ENCODE measurements at regions not wholly inside any gene's neighbourhood (a gene's known extent, or its start where the extent isn't known, plus 50 kb on each side); places are given as distances from the start of the nearest gene placed in this dataset.

- Histone ChIP-seq H3K27me3 (replicated peaks; ENCODE audit: control insufficient read depth, insufficient read depth, low read length, poor library complexity, severe bottlenecking) (peaks cover 3% of the 10 kb centered on the region), H3K27ac (ENCODE audit: insufficient read depth, low read length, poor library complexity, severe bottlenecking) (no peak overlapping the region), H3K36me3 (ENCODE audit: control insufficient read depth, insufficient read depth, low read length) (no peaks in the 10 kb centered on the region), H3K4me1 (ENCODE audit: control insufficient read depth, insufficient read depth, low read length, poor library complexity, severe bottlenecking) (no peaks in the 10 kb centered on the region), H3K9me3 (ENCODE audit: control insufficient read depth, low read length) (no peaks in the 10 kb centered on the region), H3K4me3 (ENCODE audit: insufficient read depth, low read depth, low read length, poor library complexity, severe bottlenecking) (no peak overlapping the region)
- no peak for DNase-seq
Observed at GRCh38 chr16:86244158-86244557, 266.2 kb upstream of the FOXF1 start.

GRCh38 chr16:86244936-86245335, 265.4 kb upstream of the FOXF1 start:
- Histone ChIP-seq H3K9me3 (ENCODE audit: control insufficient read depth, low read length) (no peaks in the 10 kb centered on the region), H3K27ac (ENCODE audit: insufficient read depth, low read length, poor library complexity, severe bottlenecking) (no peak overlapping the region), H3K4me1 (ENCODE audit: control insufficient read depth, insufficient read depth, low read length, poor library complexity, severe bottlenecking) (no peaks in the 10 kb centered on the region), H3K27me3 (replicated peaks; ENCODE audit: control insufficient read depth, insufficient read depth, low read length, poor library complexity, severe bottlenecking) (peaks cover 3% of the 10 kb centered on the region), H3K36me3 (ENCODE audit: control insufficient read depth, insufficient read depth, low read length) (no peaks in the 10 kb centered on the region), H3K4me3 (ENCODE audit: insufficient read depth, low read depth, low read length, poor library complexity, severe bottlenecking) (no peak overlapping the region)
- DNase-seq, result no peak

GRCh38 chr16:86245351-86245750, 265.0 kb upstream of the FOXF1 start:
- no peaks in the 10 kb centered on the region for H3K4me1 ChIP-seq (ENCODE audit: control insufficient read depth, insufficient read depth, low read length, poor library complexity, severe bottlenecking)
- H3K27me3 ChIP-seq (replicated peaks; ENCODE audit: control insufficient read depth, insufficient read depth, low read length, poor library complexity, severe bottlenecking), result peaks cover 3% of the 10 kb centered on the region
- H3K9me3 ChIP-seq (ENCODE audit: control insufficient read depth, low read length), result no peaks in the 10 kb centered on the region

GRCh38 chr16:86245895-86246294, 264.4 kb upstream of the FOXF1 start:
- Histone ChIP-seq H3K36me3 (ENCODE audit: control insufficient read depth, insufficient read depth, low read length) (no peaks in the 10 kb centered on the region), H3K27me3 (replicated peaks; ENCODE audit: control insufficient read depth, insufficient read depth, low read length, poor library complexity, severe bottlenecking) (no peaks in the 10 kb centered on the region), H3K4me3 (ENCODE audit: insufficient read depth, low read depth, low read length, poor library complexity, severe bottlenecking) (no peak overlapping the region), H3K27ac (ENCODE audit: insufficient read depth, low read length, poor library complexity, severe bottlenecking) (no peak overlapping the region), H3K4me1 (ENCODE audit: control insufficient read depth, insufficient read depth, low read length, poor library complexity, severe bottlenecking) (no peaks in the 10 kb centered on the region), H3K9me3 (ENCODE audit: control insufficient read depth, low read length) (no peaks in the 10 kb centered on the region)
- DNase-seq, result no peak

More at GRCh38 chr16:86245351-86245750, 265.0 kb upstream of the FOXF1 start:
- no peak for DNase-seq
- Histone ChIP-seq H3K36me3 (ENCODE audit: control insufficient read depth, insufficient read depth, low read length) (no peaks in the 10 kb centered on the region), H3K27ac (ENCODE audit: insufficient read depth, low read length, poor library complexity, severe bottlenecking) (no peak overlapping the region), H3K4me3 (ENCODE audit: insufficient read depth, low read depth, low read length, poor library complexity, severe bottlenecking) (no peak overlapping the region)

GRCh38 chr16:86248310-86248905, 261.9 kb upstream of the FOXF1 start:
- Histone ChIP-seq H3K4me1 (ENCODE audit: control insufficient read depth, insufficient read depth, low read length, poor library complexity, severe bottlenecking) (no peaks in the 10 kb centered on the region), H3K4me3 (ENCODE audit: insufficient read depth, low read depth, low read length, poor library complexity, severe bottlenecking) (no peak overlapping the region), H3K27ac (ENCODE audit: insufficient read depth, low read length, poor library complexity, severe bottlenecking) (no peak overlapping the region), H3K9me3 (ENCODE audit: control insufficient read depth, low read length) (no peaks in the 10 kb centered on the region), H3K36me3 (ENCODE audit: control insufficient read depth, insufficient read depth, low read length) (no peaks in the 10 kb centered on the region), H3K27me3 (replicated peaks; ENCODE audit: control insufficient read depth, insufficient read depth, low read length, poor library complexity, severe bottlenecking) (no peaks in the 10 kb centered on the region)
- DNase-seq, result no peak

GRCh38 chr16:86249631-86250030, 260.7 kb upstream of the FOXF1 start:
- Histone ChIP-seq H3K27me3 (replicated peaks; ENCODE audit: control insufficient read depth, insufficient read depth, low read length, poor library complexity, severe bottlenecking) (no peaks in the 10 kb centered on the region), H3K9me3 (ENCODE audit: control insufficient read depth, low read length) (no peaks in the 10 kb centered on the region), H3K36me3 (ENCODE audit: control insufficient read depth, insufficient read depth, low read length) (no peaks in the 10 kb centered on the region), H3K4me1 (ENCODE audit: control insufficient read depth, insufficient read depth, low read length, poor library complexity, severe bottlenecking) (no peaks in the 10 kb centered on the region), H3K4me3 (ENCODE audit: insufficient read depth, low read depth, low read length, poor library complexity, severe bottlenecking) (no peak overlapping the region), H3K27ac (ENCODE audit: insufficient read depth, low read length, poor library complexity, severe bottlenecking) (no peak overlapping the region)
- no peak for DNase-seq

GRCh38 chr16:86251682-86252081, 258.6 kb upstream of the FOXF1 start:
- no peak overlapping the region for H3K4me3 ChIP-seq (ENCODE audit: insufficient read depth, low read depth, low read length, poor library complexity, severe bottlenecking)
- no peaks in the 10 kb centered on the region for H3K9me3 ChIP-seq (ENCODE audit: control insufficient read depth, low read length)
- no peaks in the 10 kb centered on the region for H3K27me3 ChIP-seq (replicated peaks; ENCODE audit: control insufficient read depth, insufficient read depth, low read length, poor library complexity, severe bottlenecking)
- DNase-seq, result no peak
- H3K27ac ChIP-seq (ENCODE audit: insufficient read depth, low read length, poor library complexity, severe bottlenecking), result no peak overlapping the region
- no peaks in the 10 kb centered on the region for H3K4me1 ChIP-seq (ENCODE audit: control insufficient read depth, insufficient read depth, low read length, poor library complexity, severe bottlenecking)
- no peaks in the 10 kb centered on the region for H3K36me3 ChIP-seq (ENCODE audit: control insufficient read depth, insufficient read depth, low read length)

- Histone ChIP-seq H3K4me1 (ENCODE audit: control insufficient read depth, insufficient read depth, low read length, poor library complexity, severe bottlenecking) (no peaks in the 10 kb centered on the region), H3K36me3 (ENCODE audit: control insufficient read depth, insufficient read depth, low read length) (no peaks in the 10 kb centered on the region), H3K27me3 (replicated peaks; ENCODE audit: control insufficient read depth, insufficient read depth, low read length, poor library complexity, severe bottlenecking) (no peaks in the 10 kb centered on the region), H3K9me3 (ENCODE audit: control insufficient read depth, low read length) (no peaks in the 10 kb centered on the region), H3K27ac (ENCODE audit: insufficient read depth, low read length, poor library complexity, severe bottlenecking) (no peak overlapping the region), H3K4me3 (ENCODE audit: insufficient read depth, low read depth, low read length, poor library complexity, severe bottlenecking) (no peak overlapping the region)
- no peak for DNase-seq
Observed at GRCh38 chr16:86252596-86252995, 257.7 kb upstream of the FOXF1 start.

- Histone ChIP-seq H3K27ac (ENCODE audit: insufficient read depth, low read length, poor library complexity, severe bottlenecking) (no peak overlapping the region), H3K36me3 (ENCODE audit: control insufficient read depth, insufficient read depth, low read length) (no peaks in the 10 kb centered on the region), H3K27me3 (replicated peaks; ENCODE audit: control insufficient read depth, insufficient read depth, low read length, poor library complexity, severe bottlenecking) (no peaks in the 10 kb centered on the region), H3K4me1 (ENCODE audit: control insufficient read depth, insufficient read depth, low read length, poor library complexity, severe bottlenecking) (no peaks in the 10 kb centered on the region), H3K9me3 (ENCODE audit: control insufficient read depth, low read length) (no peaks in the 10 kb centered on the region), H3K4me3 (ENCODE audit: insufficient read depth, low read depth, low read length, poor library complexity, severe bottlenecking) (no peak overlapping the region)
- no peak for DNase-seq
Observed at GRCh38 chr16:86255966-86256365, 254.4 kb upstream of the FOXF1 start.

- Histone ChIP-seq H3K27ac (ENCODE audit: insufficient read depth, low read length, poor library complexity, severe bottlenecking) (no peak overlapping the region), H3K4me3 (ENCODE audit: insufficient read depth, low read depth, low read length, poor library complexity, severe bottlenecking) (no peak overlapping the region), H3K4me1 (ENCODE audit: control insufficient read depth, insufficient read depth, low read length, poor library complexity, severe bottlenecking) (no peaks in the 10 kb centered on the region), H3K9me3 (ENCODE audit: control insufficient read depth, low read length) (no peaks in the 10 kb centered on the region), H3K27me3 (replicated peaks; ENCODE audit: control insufficient read depth, insufficient read depth, low read length, poor library complexity, severe bottlenecking) (no peaks in the 10 kb centered on the region), H3K36me3 (ENCODE audit: control insufficient read depth, insufficient read depth, low read length) (no peaks in the 10 kb centered on the region)
- DNase-seq, result no peak
Observed at GRCh38 chr16:86256995-86257394, 253.3 kb upstream of the FOXF1 start.
